ENCODE measurements at regions not wholly inside any gene's neighbourhood (a gene's known extent, or its start where the extent isn't known, plus 50 kb on each side); places are given as distances from the start of the nearest gene placed in this dataset.
A peak's percentile ranks its signal among the peaks of the same experiment; 100 is the strongest.

DNA sequence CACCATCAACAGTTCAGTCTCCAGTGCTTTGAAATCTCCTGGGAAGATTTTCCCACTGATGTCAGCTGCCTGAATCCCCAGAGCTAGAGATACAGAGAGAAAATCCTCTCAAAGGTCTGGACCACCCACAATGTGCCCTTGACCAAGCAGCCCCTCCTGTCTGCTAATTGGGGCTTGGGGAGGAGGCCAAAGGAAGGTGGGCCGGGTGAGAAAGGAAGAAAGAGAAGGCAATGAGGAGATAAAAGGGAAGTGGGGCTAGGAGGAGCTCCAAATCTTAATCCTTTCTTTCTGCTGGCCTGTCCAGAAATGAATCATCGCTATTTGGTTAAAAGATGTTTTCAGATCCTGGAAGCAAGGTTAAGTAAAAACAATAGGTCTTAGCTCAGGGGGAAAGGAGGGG is 322.9 kb downstream of the BCL11B start:
- intact Hi-C loops (cut with DNase I): no loop called here
- H3K9ac ChIP-seq (ENCODE audit: low read length in 3 of 3): no peak overlapping the region
- no peaks in the 10 kb centered on the region for H3K27me3 ChIP-seq (ENCODE audit: control insufficient read depth, insufficient read depth, low read length)
- H3K4me3 ChIP-seq (ENCODE audit: low read length in 3 of 3): no peak overlapping the region
- H3K4me1 ChIP-seq (ENCODE audit: control insufficient read depth in 2 of 3, insufficient read depth in 2 of 3, low read depth in 1 of 3, low read length in 3 of 3): no peaks in the 10 kb centered on the region
- TF ChIP-seq, protein P1, sequence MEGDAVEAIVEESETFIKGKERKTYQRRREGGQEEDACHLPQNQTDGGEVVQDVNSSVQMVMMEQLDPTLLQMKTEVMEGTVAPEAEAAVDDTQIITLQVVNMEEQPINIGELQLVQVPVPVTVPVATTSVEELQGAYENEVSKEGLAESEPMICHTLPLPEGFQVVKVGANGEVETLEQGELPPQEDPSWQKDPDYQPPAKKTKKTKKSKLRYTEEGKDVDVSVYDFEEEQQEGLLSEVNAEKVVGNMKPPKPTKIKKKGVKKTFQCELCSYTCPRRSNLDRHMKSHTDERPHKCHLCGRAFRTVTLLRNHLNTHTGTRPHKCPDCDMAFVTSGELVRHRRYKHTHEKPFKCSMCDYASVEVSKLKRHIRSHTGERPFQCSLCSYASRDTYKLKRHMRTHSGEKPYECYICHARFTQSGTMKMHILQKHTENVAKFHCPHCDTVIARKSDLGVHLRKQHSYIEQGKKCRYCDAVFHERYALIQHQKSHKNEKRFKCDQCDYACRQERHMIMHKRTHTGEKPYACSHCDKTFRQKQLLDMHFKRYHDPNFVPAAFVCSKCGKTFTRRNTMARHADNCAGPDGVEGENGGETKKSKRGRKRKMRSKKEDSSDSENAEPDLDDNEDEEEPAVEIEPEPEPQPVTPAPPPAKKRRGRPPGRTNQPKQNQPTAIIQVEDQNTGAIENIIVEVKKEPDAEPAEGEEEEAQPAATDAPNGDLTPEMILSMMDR (IDR thresholded peaks at IDR 0.05; ENCODE audit: borderline replicate concordance, extremely low read depth, insufficient read depth): no peak
- H3K27ac ChIP-seq (ENCODE audit: low read depth in 2 of 2, low read length in 2 of 2): no peak overlapping the region
- no peaks in the 10 kb centered on the region for H3K36me3 ChIP-seq (ENCODE audit: control insufficient read depth in 2 of 3, insufficient read depth in 3 of 3, low read length in 3 of 3)
- DNase-seq (no peak), FAIRE-seq (no peak)
- H3K9me3 ChIP-seq (ENCODE audit: control insufficient read depth in 2 of 3, insufficient read depth in 1 of 3, low read length in 3 of 3): no peaks in the 10 kb centered on the region

DNA sequence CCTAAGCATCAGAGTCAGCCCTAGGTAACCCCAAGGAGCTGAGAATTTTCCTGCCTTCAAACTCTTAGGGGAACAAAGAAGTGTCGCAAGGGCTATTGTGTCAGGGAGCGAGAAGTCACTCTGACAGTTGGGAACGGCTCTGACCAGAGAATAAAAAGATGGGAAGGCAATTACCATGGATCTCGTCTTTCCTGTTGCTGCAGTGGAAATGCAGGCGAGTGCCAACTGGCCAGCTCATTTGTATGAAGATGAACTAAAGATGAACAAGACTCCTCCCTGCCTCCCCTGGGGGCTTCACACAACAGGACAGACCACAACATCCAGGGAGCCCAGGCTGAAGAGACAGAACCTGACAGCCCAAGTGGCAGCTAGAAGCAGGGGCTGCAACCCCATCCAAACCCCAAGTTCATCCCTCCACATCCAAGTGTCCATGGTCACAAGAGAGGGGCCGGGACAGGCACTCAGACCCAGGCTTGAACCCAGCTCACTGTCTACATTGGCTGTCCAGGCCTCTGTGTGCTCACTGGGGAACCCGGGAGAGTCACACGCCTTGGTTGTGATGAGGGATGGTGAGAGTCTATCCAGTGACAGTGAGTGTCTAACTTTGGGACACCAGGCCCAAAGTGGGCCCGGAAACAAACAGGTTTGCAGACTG is 322.4 kb downstream of the BCL11B start:
- Histone ChIP-seq H3K9ac (ENCODE audit: low read length in 3 of 3) (no peak overlapping the region), H3K4me1 (ENCODE audit: control insufficient read depth in 2 of 3, insufficient read depth in 2 of 3, low read depth in 1 of 3, low read length in 3 of 3) (no peaks in the 10 kb centered on the region), H3K27ac (ENCODE audit: low read depth in 2 of 2, low read length in 2 of 2) (no peak overlapping the region), H3K4me3 (ENCODE audit: low read length in 3 of 3) (no peak overlapping the region), H3K27me3 (ENCODE audit: control insufficient read depth, insufficient read depth, low read length) (no peaks in the 10 kb centered on the region), H3K36me3 (ENCODE audit: control insufficient read depth in 2 of 3, insufficient read depth in 3 of 3, low read length in 3 of 3) (no peaks in the 10 kb centered on the region), H3K9me3 (ENCODE audit: control insufficient read depth in 2 of 3, insufficient read depth in 1 of 3, low read length in 3 of 3) (no peaks in the 10 kb centered on the region)
- TF ChIP-seq, protein P1 (IDR thresholded peaks at IDR 0.05; ENCODE audit: borderline replicate concordance, extremely low read depth, insufficient read depth): no peak
- FAIRE-seq (no peak), DNase-seq (no peak)
- intact Hi-C loops (cut with DNase I): no loop called here

DNA sequence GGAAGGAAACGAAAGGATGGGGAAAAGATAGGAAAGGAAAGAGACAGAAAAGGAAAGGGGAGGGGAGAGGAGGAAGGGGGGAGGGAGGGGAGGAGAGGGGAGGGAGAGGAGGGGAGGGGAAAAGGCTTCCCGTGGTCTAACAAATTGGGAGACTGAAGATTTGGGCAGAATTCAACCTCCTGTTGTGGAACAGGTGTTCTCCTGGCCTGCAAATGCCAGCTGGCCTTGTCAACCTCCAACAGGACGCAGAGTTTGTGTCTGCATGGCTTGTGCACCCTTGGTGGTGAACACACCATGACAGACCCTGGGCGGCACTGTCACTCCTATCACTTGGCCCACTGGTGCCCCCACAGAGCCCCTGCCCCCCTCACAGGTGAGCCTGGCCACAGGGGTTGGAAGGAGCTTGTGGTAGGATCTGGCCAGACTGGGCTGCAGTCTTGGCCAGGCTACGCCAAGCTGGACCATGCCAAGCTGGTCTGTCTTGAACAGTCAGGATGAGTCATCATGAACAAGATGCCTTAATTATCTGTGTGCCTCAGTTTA is 321.6 kb downstream of the BCL11B start:
- Histone ChIP-seq H3K4me1 (ENCODE audit: control insufficient read depth in 2 of 3, insufficient read depth in 2 of 3, low read depth in 1 of 3, low read length in 3 of 3) (no peaks in the 10 kb centered on the region), H3K27ac (ENCODE audit: low read depth in 2 of 2, low read length in 2 of 2) (no peak overlapping the region), H3K9ac (ENCODE audit: low read length in 3 of 3) (no peak overlapping the region), H3K4me3 (ENCODE audit: low read length in 3 of 3) (no peak overlapping the region), H3K27me3 (ENCODE audit: control insufficient read depth, insufficient read depth, low read length) (no peaks in the 10 kb centered on the region), H3K9me3 (ENCODE audit: control insufficient read depth in 2 of 3, insufficient read depth in 1 of 3, low read length in 3 of 3) (no peaks in the 10 kb centered on the region), H3K36me3 (ENCODE audit: control insufficient read depth in 2 of 3, insufficient read depth in 3 of 3, low read length in 3 of 3) (no peaks in the 10 kb centered on the region)
- no peak for FAIRE-seq
- DNase-seq: peak in 1 of 5 donors; percentile 1
- TF ChIP-seq, protein P1 (IDR thresholded peaks at IDR 0.05; ENCODE audit: borderline replicate concordance, extremely low read depth, insufficient read depth): no peak
- intact Hi-C loops (cut with DNase I): no loop called here

Data from kidney (tissue), 13 donors.